ENCODE measurements at regions not wholly inside any gene's neighbourhood (a gene's known extent, or its start where the extent isn't known, plus 50 kb on each side); places are given as distances from the start of the nearest gene placed in this dataset.

DNA sequence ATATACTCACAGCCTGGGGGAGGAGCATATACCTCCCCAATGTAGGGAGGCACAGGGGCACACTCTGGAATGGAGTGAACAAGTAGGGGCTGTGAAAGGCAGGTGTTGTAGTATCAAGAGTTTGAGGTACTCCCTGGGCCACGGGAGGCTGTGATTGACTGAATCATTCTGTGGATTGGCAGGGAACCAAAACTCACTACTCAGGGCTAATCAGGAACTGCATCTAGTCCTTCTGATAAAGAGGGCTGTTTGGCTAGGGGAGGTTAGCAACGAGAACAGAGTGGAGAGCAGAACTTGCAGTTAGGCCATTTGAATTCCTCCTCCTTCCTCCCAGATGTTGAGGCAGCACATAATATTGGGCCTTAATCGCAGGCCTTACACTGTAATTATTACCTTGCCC is 369.2 kb upstream of the MPDZ start:
- no peak for TF ChIP-seq CTCF (IDR thresholded peaks at IDR 0.05; ENCODE audit: low read depth, low read length, missing input control)
- TF ChIP-seq TAF1 (conservative IDR thresholded peaks at IDR 0.05), result no peak
- no peak for TF ChIP-seq SP1 (IDR thresholded peaks at IDR 0.05)
- TF ChIP-seq, protein P1, sequence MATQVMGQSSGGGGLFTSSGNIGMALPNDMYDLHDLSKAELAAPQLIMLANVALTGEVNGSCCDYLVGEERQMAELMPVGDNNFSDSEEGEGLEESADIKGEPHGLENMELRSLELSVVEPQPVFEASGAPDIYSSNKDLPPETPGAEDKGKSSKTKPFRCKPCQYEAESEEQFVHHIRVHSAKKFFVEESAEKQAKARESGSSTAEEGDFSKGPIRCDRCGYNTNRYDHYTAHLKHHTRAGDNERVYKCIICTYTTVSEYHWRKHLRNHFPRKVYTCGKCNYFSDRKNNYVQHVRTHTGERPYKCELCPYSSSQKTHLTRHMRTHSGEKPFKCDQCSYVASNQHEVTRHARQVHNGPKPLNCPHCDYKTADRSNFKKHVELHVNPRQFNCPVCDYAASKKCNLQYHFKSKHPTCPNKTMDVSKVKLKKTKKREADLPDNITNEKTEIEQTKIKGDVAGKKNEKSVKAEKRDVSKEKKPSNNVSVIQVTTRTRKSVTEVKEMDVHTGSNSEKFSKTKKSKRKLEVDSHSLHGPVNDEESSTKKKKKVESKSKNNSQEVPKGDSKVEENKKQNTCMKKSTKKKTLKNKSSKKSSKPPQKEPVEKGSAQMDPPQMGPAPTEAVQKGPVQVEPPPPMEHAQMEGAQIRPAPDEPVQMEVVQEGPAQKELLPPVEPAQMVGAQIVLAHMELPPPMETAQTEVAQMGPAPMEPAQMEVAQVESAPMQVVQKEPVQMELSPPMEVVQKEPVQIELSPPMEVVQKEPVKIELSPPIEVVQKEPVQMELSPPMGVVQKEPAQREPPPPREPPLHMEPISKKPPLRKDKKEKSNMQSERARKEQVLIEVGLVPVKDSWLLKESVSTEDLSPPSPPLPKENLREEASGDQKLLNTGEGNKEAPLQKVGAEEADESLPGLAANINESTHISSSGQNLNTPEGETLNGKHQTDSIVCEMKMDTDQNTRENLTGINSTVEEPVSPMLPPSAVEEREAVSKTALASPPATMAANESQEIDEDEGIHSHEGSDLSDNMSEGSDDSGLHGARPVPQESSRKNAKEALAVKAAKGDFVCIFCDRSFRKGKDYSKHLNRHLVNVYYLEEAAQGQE (IDR thresholded peaks at IDR 0.05), result no peak
- no peak for TF ChIP-seq ATF3 (IDR thresholded peaks at IDR 0.05)
- no peak for TF ChIP-seq MAX (IDR thresholded peaks at IDR 0.05)
- no peak for TF ChIP-seq FOXA1 (IDR thresholded peaks at IDR 0.05)
- no peak for TF ChIP-seq JUND (IDR thresholded peaks at IDR 0.05)
- no peak for TF ChIP-seq RAD21 (IDR thresholded peaks at IDR 0.05)
- TF ChIP-seq GABPA (IDR thresholded peaks at IDR 0.05 in 1 of 2, conservative IDR thresholded peaks at IDR 0.05 in 1 of 2), result no peak
- no peak for TF ChIP-seq RXRA (IDR thresholded peaks at IDR 0.05)
- no peak for TF ChIP-seq EGR1 (IDR thresholded peaks at IDR 0.05; ENCODE audit: low read depth in 2 of 2)
